ENCODE measurements at regions not wholly inside any gene's neighbourhood (a gene's known extent, or its start where the extent isn't known, plus 50 kb on each side); places are given as distances from the start of the nearest gene placed in this dataset.
"Not testable (repeated sequence)": the region's sequence is repeated elsewhere in the genome, so short reads cannot be mapped to it uniquely, and the experiment has no call there.

DNA sequence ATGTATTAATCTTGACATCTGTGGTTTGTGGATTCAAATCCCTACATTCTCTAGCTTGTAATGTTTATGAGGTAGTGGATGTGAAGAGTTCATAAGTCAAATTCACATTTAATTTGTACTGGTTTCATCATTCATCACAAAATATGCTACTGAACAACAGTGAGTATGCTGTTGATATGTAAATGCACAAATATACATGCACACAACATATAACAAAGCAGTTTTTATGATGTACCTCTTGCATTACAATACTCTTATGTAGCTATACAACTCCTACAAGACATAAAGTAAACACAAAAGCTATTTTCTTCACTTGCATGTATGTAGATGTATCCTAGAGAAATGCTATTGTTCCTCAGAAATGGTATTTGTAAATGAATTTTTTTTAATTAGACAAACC, 111.0 kb upstream of the ANTXRL start:
- TF ChIP-seq, protein P1, sequence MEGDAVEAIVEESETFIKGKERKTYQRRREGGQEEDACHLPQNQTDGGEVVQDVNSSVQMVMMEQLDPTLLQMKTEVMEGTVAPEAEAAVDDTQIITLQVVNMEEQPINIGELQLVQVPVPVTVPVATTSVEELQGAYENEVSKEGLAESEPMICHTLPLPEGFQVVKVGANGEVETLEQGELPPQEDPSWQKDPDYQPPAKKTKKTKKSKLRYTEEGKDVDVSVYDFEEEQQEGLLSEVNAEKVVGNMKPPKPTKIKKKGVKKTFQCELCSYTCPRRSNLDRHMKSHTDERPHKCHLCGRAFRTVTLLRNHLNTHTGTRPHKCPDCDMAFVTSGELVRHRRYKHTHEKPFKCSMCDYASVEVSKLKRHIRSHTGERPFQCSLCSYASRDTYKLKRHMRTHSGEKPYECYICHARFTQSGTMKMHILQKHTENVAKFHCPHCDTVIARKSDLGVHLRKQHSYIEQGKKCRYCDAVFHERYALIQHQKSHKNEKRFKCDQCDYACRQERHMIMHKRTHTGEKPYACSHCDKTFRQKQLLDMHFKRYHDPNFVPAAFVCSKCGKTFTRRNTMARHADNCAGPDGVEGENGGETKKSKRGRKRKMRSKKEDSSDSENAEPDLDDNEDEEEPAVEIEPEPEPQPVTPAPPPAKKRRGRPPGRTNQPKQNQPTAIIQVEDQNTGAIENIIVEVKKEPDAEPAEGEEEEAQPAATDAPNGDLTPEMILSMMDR (conservative IDR thresholded peaks at IDR 0.05; ENCODE audit: low read depth, low read length) = no peak
- no peak for DNase-seq (ENCODE audit: low read depth)
- H3K4me3 ChIP-seq (ENCODE audit: low read depth, low read length) = no peak overlapping the region

DNA sequence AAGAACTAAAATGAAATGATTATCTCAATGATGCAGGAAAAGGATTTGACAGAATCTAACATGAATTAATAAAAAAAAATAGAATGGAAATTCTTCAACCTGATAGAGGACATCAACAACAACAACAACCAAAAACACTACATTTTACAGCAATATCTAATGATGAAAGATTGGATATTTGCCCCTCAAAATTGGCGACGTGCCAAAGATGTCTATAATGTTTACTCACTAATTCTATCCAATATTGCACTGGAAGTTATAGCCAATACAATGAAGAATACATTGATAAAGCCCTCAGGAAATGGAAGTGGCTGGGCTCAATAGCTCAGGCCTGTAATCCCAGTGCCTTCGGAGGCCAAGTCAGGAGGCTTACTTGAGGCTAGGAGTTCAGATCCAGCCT, 99.4 kb upstream of the ANTXRL start:
- DNase-seq (ENCODE audit: low read depth); H3K4me3 ChIP-seq (ENCODE audit: low read depth, low read length): not testable (repeated sequence)

DNA sequence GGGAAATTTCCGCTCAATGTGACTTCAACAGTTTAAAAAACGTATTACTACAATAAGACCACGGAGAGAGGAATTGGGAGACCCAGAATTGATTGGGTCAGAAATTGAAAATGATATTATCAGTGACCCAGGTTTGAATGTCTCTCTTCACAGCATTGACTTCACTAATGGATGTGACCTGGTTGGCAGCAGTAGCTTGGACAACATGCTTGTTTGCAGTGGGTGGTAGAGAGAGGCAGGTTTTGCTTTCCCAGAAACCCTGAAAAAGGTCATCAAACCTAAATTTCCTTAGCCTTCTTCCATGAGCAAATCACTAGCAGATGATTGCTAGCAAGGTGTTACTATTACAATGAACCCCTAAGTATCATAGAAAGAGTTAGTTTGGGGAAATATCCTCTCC, 89.7 kb upstream of the ANTXRL start:
- H3K4me3 ChIP-seq (ENCODE audit: low read depth, low read length) = no peak overlapping the region
- DNase-seq (ENCODE audit: low read depth) = no peak
- TF ChIP-seq, protein P1 (conservative IDR thresholded peaks at IDR 0.05; ENCODE audit: low read depth, low read length) = no peak

DNA sequence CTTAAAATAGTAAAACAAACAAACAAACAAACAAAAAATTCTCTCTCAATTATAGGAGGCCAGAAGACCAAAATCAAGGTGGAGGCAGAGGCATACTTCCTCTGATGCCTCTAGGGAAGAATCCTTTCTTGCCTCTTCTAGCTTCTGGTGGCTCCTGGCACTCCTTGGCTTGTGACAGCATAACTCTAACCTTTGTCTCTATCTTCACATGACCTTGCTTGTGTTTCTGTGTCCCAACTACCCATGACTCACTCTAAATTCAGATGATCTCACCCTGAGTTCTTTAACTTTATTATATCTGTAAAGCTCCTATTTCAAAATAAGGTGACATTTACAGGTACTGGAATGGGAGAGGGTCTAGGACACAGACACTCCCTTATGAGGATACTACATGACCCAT, 88.3 kb upstream of the ANTXRL start:
- H3K4me3 ChIP-seq (ENCODE audit: low read depth, low read length) = no peak overlapping the region
- TF ChIP-seq, protein P1 (conservative IDR thresholded peaks at IDR 0.05; ENCODE audit: low read depth, low read length) = no peak
- DNase-seq (ENCODE audit: low read depth) = no peak

DNA sequence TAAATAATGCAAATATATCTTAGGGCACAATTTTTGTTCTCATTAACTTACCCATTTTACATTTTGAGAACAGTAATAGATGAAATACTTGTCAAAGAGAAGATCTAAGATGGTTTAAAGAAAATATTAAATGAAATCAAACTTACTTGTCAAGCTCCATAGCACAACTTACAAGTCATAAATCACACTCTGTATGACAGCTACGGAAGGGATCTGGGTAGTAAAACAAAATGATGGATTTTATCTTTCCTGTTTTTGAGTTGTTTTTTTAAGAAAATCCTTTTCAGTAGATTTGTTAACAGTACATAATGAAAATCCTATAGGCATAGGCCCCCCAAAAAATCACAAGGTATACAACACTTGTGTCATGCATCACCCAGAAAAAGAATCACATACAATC, 84.4 kb upstream of the ANTXRL start:
- not testable (repeated sequence) for H3K4me3 ChIP-seq (ENCODE audit: low read depth, low read length); DNase-seq (ENCODE audit: low read depth)

DNA sequence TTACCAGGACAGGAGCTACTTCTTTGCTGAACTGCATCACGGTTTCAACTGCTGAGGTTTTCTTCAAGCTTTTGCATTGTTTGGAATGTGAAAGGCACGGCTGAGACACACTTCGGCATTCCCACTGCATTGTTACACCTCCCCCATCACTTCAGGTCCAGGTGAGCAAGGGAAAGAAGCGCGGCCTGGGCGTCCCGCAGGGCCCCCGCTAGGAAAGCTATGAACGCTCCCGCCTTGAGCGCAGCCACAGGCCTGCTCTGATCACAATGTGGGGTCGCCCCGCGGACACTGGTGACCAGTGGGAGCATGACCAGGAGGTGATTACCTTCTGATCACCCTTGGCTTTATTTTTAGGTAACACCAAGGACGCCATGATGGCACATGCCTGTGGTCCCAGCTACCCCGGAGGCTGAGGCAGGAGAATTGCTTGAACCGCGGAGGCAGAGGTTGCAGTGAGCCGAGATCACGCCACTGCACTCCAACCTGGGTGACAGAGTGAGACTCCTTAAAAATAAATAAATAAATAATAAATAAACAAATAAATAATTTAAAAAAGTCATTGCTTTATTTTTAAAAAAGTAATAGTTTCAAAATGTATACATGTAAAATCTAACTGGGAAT, 82.2 kb upstream of the ANTXRL start:
- DNase-seq (ENCODE audit: low read depth); H3K4me3 ChIP-seq (ENCODE audit: low read depth, low read length): not testable (repeated sequence)

DNA sequence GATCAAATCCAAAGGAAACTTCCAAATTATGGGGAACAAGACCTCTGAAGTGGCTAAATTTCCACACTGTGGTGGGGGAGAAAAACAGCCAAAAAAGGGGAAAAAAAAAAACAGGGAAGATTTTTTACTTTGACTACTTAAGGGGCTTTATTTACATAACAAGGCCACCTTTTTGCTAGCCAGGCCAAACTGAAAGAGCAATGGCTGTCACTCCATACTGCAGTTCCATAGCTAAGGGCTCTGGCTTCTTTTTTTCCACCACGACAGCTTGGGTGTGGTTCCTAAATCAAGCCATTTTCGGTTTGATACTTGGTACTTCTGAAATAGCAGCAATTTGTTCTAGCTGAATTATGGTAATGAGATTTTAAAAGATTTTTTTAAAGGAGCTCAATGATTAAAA, 76.4 kb upstream of the ANTXRL start:
- not testable (repeated sequence) for DNase-seq (ENCODE audit: low read depth); H3K4me3 ChIP-seq (ENCODE audit: low read depth, low read length)

DNA sequence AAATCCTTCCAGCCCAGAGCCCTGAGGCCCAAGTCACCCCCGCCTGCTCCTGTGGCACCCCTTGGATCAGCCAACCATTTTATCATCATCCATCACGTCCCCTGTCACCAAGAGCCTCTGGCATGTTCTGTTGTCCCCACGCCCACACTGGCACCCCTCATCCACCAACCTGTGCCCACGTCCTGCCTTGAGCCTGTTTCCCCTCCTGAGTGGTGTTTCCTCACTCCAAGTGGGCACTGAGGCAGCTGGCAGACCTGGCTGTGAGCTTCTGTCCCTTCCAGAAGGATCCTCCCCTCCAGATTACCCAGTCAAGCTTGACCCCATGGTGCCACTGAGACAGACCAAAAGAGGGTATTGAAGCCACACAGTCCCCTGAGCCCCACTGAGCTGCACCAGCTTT, 71.4 kb upstream of the ANTXRL start:
- TF ChIP-seq, protein P1 (conservative IDR thresholded peaks at IDR 0.05; ENCODE audit: low read depth, low read length) = no peak
- H3K4me3 ChIP-seq (ENCODE audit: low read depth, low read length) = no peak overlapping the region
- DNase-seq (ENCODE audit: low read depth) = no peak

DNA sequence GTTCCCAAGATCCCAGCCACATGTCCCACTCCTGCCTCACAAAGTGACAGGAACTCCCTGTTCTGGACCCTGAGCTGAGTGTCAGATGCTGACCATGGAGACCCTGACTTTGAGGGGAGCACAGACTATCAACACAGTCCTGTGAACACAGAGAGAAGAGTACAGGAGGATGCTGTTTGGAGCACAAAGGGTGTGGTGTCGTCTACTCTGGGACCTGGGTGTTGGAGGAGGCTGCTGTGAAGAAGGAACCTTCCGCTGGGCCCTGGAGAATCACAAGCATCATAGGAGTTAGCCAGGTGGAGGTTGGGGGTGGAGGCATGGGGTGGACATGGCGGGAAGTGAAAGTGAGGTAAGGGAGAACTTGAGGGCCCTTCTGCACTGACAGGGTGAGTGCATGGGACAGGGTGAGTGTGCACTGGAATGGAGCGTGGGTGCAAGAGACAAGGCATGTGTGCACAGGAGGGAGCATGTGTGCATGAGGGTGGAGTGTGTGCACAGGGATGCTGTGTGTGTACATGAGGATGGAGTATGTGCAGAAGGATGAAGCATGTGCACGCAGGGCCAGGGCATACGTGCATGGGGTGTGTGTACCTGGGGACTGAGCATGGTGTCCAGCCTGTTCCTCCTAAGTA, 70.7 kb upstream of the ANTXRL start:
- no peak for DNase-seq (ENCODE audit: low read depth)
- TF ChIP-seq, protein P1 (conservative IDR thresholded peaks at IDR 0.05; ENCODE audit: low read depth, low read length) = no peak
- no peak overlapping the region for H3K4me3 ChIP-seq (ENCODE audit: low read depth, low read length)

All from epithelial cell of proximal tubule (primary cell).